Activated naive CD8-positive, alpha-beta T cell treated with anti-CD3 and anti-CD28 coated beads for 36 hours (primary cell): ENCODE measurements at regions not wholly inside any gene's neighbourhood (a gene's known extent, or its start where the extent isn't known, plus 50 kb on each side); places are given as distances from the start of the nearest gene placed in this dataset.
"Not testable (repeated sequence)": the region's sequence is repeated elsewhere in the genome, so short reads cannot be mapped to it uniquely, and the experiment has no call there.

Source experiments
- DNase-seq: peaks from one replicate; pipeline ENCODE4 v3.0.0; 2021
- H3K27ac Mint-ChIP-seq: one replicate; pipeline ENCODE4 v1.8.0; 2022; ENCODE audit warnings: mild to moderate bottlenecking, moderate library complexity, mixed read lengths
- H3K27me3 Mint-ChIP-seq: one replicate; pipeline ENCODE4 v1.8.0; 2022; ENCODE audit warnings: mild to moderate bottlenecking, mixed read lengths
- H3K36me3 Mint-ChIP-seq: one replicate; pipeline ENCODE4 v1.8.0; 2021; ENCODE audit warnings: mild to moderate bottlenecking, mixed read lengths
- H3K4me1 Mint-ChIP-seq: one replicate; pipeline ENCODE4 v1.8.0; 2021; ENCODE audit warnings: mixed read lengths
- H3K4me3 Mint-ChIP-seq: one replicate; pipeline ENCODE4 v1.8.0; 2022; ENCODE audit warnings: mild to moderate bottlenecking, moderate library complexity, mixed read lengths
- H3K9me3 Mint-ChIP-seq: one replicate; pipeline ENCODE4 v1.8.0; 2022; ENCODE audit warnings: mixed read lengths

GRCh38 chr1:120586053-120586452, 137.7 kb upstream of the NBPF26 start:
- not testable (repeated sequence) for H3K27ac Mint-ChIP-seq, DNase-seq, H3K27me3 Mint-ChIP-seq, H3K36me3 Mint-ChIP-seq, H3K9me3 Mint-ChIP-seq, H3K4me1 Mint-ChIP-seq, H3K4me3 Mint-ChIP-seq

GRCh38 chr1:120588811-120589210, 134.9 kb upstream of the NBPF26 start:
- H3K27ac Mint-ChIP-seq, DNase-seq, H3K9me3 Mint-ChIP-seq, H3K4me1 Mint-ChIP-seq, H3K4me3 Mint-ChIP-seq, H3K36me3 Mint-ChIP-seq, H3K27me3 Mint-ChIP-seq: not testable (repeated sequence)

- not testable (repeated sequence) for H3K27me3 Mint-ChIP-seq, DNase-seq, H3K27ac Mint-ChIP-seq, H3K36me3 Mint-ChIP-seq, H3K4me1 Mint-ChIP-seq, H3K9me3 Mint-ChIP-seq, H3K4me3 Mint-ChIP-seq
Observed at GRCh38 chr1:120591774-120592173, 132.0 kb upstream of the NBPF26 start.

GRCh38 chr1:120592943-120593342, 130.8 kb upstream of the NBPF26 start:
- H3K27ac Mint-ChIP-seq, H3K4me3 Mint-ChIP-seq, H3K4me1 Mint-ChIP-seq, DNase-seq, H3K9me3 Mint-ChIP-seq, H3K36me3 Mint-ChIP-seq, H3K27me3 Mint-ChIP-seq: not testable (repeated sequence)

GRCh38 chr1:120593648-120594047, 130.1 kb upstream of the NBPF26 start:
- not testable (repeated sequence) for H3K4me3 Mint-ChIP-seq, H3K27ac Mint-ChIP-seq, H3K4me1 Mint-ChIP-seq, DNase-seq, H3K36me3 Mint-ChIP-seq, H3K27me3 Mint-ChIP-seq, H3K9me3 Mint-ChIP-seq

GRCh38 chr1:120598331-120598951, 125.3 kb upstream of the NBPF26 start:
- not testable (repeated sequence) for H3K36me3 Mint-ChIP-seq, H3K27ac Mint-ChIP-seq, H3K9me3 Mint-ChIP-seq, H3K4me1 Mint-ChIP-seq, DNase-seq, H3K4me3 Mint-ChIP-seq, H3K27me3 Mint-ChIP-seq

- DNase-seq, H3K36me3 Mint-ChIP-seq, H3K27ac Mint-ChIP-seq, H3K4me1 Mint-ChIP-seq, H3K9me3 Mint-ChIP-seq, H3K4me3 Mint-ChIP-seq, H3K27me3 Mint-ChIP-seq: not testable (repeated sequence)
Observed at GRCh38 chr1:120599511-120599910, 124.2 kb upstream of the NBPF26 start.

GRCh38 chr1:120600442-120601041, 123.2 kb upstream of the NBPF26 start:
- H3K36me3 Mint-ChIP-seq, H3K27me3 Mint-ChIP-seq: not testable (repeated sequence)

GRCh38 chr1:120607882-120608281, 115.9 kb upstream of the NBPF26 start:
- H3K27me3 Mint-ChIP-seq, DNase-seq, H3K4me1 Mint-ChIP-seq, H3K27ac Mint-ChIP-seq, H3K4me3 Mint-ChIP-seq, H3K36me3 Mint-ChIP-seq, H3K9me3 Mint-ChIP-seq: not testable (repeated sequence)

More at GRCh38 chr1:120600442-120601041, 123.2 kb upstream of the NBPF26 start:
- DNase-seq, H3K4me3 Mint-ChIP-seq, H3K4me1 Mint-ChIP-seq, H3K9me3 Mint-ChIP-seq, H3K27ac Mint-ChIP-seq: not testable (repeated sequence)

- H3K4me3 Mint-ChIP-seq, H3K9me3 Mint-ChIP-seq, H3K36me3 Mint-ChIP-seq, DNase-seq, H3K4me1 Mint-ChIP-seq, H3K27ac Mint-ChIP-seq, H3K27me3 Mint-ChIP-seq: not testable (repeated sequence)
Observed at GRCh38 chr1:120608314-120609014, 115.3 kb upstream of the NBPF26 start.

GRCh38 chr1:120609015-120609573, 114.7 kb upstream of the NBPF26 start:
- H3K36me3 Mint-ChIP-seq, H3K4me1 Mint-ChIP-seq, H3K27ac Mint-ChIP-seq, DNase-seq, H3K27me3 Mint-ChIP-seq, H3K4me3 Mint-ChIP-seq, H3K9me3 Mint-ChIP-seq: not testable (repeated sequence)

GRCh38 chr1:120609834-120610233, 113.9 kb upstream of the NBPF26 start:
- DNase-seq, H3K36me3 Mint-ChIP-seq, H3K27me3 Mint-ChIP-seq, H3K4me1 Mint-ChIP-seq, H3K9me3 Mint-ChIP-seq, H3K4me3 Mint-ChIP-seq, H3K27ac Mint-ChIP-seq: not testable (repeated sequence)

- DNase-seq, H3K27ac Mint-ChIP-seq, H3K4me3 Mint-ChIP-seq, H3K9me3 Mint-ChIP-seq, H3K4me1 Mint-ChIP-seq, H3K27me3 Mint-ChIP-seq, H3K36me3 Mint-ChIP-seq: not testable (repeated sequence)
Observed at GRCh38 chr1:120614931-120615639, 108.7 kb upstream of the NBPF26 start.

- not testable (repeated sequence) for H3K9me3 Mint-ChIP-seq, H3K4me3 Mint-ChIP-seq, H3K36me3 Mint-ChIP-seq, H3K4me1 Mint-ChIP-seq, H3K27me3 Mint-ChIP-seq, DNase-seq, H3K27ac Mint-ChIP-seq
Observed at GRCh38 chr1:120617493-120617892, 106.3 kb upstream of the NBPF26 start.

- not testable (repeated sequence) for H3K27me3 Mint-ChIP-seq, DNase-seq
Observed at GRCh38 chr1:120619867-120620692, 103.7 kb upstream of the NBPF26 start.

More at GRCh38 chr1:120619867-120620692, 103.7 kb upstream of the NBPF26 start:
- H3K9me3 Mint-ChIP-seq, H3K4me1 Mint-ChIP-seq, H3K27ac Mint-ChIP-seq, H3K36me3 Mint-ChIP-seq, H3K4me3 Mint-ChIP-seq: not testable (repeated sequence)
